GM19372 (cell line): ENCODE measurements at regions not wholly inside any gene's neighbourhood (a gene's known extent, or its start where the extent isn't known, plus 50 kb on each side); places are given as distances from the start of the nearest gene placed in this dataset.

Experiments
- ATAC-seq: cut with Tn5 transposase; IDR thresholded peaks from one replicate; pipeline ENCODE4 v1.9.1; 2021; ENCODE audit warnings: mild to moderate bottlenecking, low read depth, moderate library complexity; ENCODE audit not compliant: unreplicated experiment

DNA sequence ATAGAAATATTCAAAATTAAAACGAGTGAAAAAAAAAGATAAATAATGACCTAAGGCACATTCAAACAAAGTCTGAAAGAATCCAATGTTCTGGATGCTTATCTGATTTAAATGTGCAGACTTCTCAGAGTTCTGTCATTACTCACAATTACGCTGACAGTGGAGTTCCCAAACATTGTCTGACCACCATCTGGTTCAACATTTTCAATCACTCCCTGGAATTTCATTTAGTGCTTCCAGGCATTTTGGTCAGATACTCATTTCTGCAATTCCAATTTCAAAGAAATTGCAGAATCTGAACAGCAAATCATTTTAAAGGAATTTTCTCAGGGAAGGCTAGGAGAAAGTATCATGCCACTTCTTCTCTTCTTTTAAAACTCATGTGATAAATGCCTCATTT is 398.2 kb upstream of the PDE3A start:
- ATAC-seq, result no peak

DNA sequence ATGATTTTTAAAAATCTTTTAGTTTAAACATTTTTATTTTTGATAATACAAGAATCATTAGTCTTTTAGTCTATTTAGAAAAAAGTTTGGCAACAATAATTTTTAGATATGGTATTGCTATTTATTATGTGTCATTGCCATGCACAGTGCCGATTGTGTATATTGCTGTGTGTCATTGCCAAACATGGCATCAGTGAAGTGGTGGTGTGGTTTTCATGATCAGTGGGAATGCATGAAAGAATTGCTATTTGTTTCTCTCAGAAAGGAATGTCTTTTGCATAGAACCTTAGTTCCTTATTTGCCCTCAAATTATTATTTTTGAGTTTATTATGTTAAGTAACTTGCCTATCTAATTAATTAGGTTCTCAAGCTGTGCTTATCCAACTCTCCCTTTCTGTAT is 397.5 kb upstream of the PDE3A start:
- no peak for ATAC-seq

DNA sequence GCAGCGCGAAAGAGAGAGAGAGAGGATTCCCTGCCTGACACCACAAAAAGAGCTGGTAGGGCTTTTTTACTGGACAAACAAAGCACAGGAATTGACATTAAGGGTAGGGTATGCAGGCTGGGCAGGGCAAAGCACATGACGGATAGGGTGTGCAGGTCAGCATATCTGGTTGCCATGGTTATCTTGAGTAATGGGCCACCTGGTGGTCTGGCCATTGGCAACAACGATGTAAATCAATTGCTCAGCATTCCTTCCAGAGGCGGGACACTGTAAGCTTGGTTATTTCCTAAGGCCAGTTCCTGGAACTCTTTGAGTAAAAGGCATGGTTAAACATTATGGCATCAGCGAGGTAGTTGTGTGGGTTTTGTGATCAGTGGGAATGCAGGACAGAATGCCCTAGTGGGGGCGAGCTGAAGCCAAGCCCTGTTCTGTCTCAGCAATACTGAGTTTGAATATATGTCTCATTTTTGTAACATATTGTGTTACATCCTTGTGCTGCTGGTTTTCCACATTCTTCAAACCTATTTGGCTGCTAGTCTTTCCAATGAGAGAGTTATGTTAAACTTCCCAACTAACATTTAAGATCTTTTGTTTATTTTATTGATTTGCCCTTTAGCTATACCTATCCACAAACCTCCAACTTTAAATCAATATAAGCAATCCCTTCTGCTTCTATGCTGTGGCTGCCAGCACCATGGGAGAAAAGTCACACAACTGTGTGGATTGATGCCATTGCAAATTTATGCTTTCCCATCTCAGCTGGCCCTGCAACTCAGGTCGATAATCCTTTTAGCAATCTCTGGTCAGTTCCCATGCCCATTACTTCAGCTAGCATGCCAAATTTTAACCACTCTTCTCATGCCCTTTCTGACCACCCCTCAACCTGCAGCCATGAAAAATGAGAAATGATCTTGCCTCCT is 396.7 kb upstream of the PDE3A start:
- no peak for ATAC-seq

DNA sequence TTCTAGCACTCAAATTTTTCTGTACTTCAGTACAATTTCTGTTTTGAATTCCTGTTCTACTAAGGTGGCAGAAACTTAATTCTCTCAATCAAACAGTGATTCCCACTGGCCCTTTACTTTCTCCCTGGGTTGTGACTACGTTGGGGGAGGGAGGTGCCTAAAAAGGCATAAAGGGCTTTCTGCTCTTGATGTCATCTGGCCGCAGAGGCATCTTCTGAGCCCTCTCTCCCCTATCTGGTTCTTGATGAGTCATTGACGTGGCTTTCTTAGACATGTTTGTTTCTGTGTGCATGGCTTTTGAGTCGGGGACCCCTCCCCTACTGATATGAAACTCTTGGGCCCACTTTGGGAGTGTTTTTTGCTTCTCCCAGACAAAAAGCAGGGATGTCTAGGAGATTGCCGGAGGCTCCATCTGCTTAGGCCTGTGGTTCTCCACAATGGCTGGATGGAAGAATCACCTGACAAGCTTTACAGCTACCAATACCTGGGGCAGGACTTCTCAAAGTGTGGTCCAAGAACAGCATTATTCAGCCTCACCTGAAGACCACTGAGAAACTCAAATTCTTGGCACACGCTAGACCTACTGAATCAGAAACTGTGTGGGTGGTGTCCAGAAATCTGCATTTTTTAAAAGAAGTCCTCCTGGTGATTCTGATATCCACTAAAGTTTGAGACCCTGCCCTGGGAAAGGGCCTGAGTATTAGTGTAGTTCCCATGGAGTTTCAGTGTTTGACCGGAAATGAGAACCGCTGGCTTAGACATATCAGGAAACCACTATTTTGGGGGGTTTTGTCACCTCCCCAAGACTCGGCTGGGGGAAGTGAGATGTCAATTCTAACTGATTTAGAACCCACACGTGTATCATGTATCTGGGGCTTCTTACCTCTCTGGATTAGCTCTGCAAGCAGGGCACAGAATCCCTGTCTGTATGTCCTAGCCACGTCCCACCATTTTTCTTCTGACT is 395.7 kb upstream of the PDE3A start:
- no peak for ATAC-seq

DNA sequence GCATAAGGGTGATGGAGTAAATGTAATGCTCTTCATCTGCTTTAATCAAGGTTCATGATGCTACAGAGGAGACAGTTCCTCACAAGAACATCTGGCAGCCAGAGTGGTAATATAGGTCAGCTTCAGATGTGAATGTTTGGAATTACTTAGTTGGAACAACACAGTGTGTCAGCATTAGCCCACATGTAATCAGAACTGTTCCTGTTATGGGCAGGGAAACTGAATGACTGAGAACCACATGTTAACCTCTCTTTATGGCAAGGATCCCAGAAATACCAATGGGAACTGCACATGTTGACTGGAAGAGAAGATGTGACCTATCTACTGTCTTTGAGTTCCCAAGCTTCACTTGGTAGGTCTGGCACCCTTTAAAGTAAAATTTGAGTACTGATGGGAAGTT is 390.1 kb upstream of the PDE3A start:
- no peak for ATAC-seq

DNA sequence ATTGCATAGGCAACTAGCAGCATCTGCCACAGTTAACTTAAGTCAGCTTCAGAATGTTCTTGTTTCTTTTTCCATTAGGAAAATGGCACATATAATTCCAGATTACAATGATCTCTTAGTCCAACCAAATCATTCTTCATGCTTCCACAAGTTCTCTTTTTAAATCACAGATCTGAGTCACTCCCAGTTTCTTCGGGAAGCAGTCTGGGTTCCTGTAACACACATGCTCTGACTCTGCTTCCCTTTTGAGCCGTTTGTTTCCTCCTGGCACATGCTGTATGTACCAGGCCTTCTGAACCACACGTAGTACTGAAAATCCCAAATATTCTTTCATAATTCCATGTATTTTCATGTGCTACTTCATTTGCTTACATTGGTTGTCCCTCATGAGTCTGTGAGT is 388.8 kb upstream of the PDE3A start:
- ATAC-seq, result no peak

DNA sequence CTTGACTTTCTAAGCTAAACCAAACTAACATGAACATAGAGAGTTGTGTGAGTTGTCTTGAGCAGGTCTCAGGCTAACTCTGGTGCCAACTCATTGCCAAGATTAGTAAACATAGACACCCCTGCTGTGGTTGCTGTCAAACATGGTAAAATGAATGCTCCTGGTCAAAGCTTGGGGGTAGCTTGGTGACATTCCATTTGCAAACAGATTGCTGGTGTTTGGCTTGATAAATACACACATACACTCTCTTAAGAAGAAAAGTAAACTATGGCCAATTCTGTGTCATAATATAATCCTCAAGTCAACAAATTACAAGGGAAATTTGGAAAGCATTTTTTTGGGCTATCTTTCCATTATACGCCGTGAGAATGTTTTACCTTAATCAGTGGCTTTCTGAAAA is 386.4 kb upstream of the PDE3A start:
- no peak for ATAC-seq

DNA sequence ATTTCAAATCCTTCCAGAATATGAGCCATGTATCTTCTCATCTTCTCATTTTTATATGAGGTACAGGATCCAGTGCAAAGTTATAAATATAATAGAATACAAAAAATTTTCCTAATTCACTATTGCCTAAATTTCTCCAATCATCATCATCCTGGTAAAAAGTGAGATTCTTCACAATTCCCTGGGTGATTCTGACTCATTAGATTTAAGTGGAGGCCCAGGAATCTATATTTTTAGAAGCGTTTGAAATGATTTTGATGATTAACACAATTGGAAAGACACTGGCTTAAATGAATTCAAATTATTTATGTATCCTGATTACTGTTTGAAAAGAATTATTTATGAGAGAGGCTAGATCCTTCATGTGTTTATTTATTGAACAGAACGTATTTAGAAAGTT is 380.3 kb upstream of the PDE3A start:
- ATAC-seq, result no peak

DNA sequence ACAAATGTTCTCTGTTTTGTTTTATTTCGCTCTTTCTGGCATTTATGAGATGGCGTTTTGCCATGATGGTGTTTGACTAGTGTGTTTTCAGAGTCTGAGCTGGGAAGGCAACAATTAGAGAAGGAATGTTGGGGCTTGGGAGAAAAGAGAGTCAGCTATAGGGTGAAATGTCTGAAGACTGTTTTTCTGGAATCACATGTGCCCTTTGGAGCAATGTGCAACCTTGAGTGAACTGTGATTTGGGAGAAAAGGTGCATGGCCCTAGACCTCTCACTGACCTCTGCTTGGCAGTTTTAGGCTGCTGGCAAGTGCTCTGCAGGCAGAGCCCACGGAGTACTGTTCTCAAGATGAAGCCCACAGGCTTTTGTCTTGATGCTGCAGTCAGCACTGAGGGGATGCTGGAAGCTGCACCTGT is 379.9 kb upstream of the PDE3A start:
- ATAC-seq, result no peak

DNA sequence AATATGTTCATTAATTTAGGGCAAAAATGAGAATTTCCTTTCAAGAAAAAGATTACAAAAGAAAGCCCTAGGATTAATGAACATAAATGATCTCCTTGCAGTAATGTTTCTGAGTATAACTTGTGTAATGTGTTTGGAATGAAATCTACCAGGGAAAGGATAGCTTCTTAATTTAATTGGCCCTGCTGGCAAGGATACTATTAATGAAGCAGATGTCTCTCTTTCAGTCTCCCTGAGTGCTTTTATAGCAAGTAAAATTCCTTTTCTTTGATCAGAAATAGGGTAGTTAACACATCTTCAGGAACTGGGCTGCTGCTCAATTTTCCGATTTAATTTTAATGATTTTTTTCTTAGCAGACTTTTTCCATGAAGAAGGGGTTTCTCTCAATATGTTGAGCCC is 379.4 kb upstream of the PDE3A start:
- ATAC-seq, result no peak

DNA sequence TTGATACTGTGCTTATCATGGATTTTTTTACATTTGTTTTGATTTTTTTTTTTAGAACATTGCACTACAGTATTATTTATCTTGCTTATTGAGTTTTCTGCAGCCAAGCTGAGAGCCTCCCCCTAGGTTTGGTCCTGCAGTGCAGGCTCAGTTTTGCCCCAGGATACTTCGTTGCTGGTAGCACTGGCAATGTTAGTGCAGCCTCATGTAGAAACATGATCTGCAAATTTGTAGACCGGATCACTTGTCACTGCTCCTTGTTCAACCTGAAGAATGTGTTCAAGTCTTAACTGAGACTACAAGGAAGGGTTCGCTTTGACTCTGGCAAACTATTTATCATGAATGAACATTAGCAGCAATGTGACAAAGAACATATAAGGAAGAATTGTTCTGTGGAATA is 377.2 kb upstream of the PDE3A start:
- ATAC-seq, result no peak

DNA sequence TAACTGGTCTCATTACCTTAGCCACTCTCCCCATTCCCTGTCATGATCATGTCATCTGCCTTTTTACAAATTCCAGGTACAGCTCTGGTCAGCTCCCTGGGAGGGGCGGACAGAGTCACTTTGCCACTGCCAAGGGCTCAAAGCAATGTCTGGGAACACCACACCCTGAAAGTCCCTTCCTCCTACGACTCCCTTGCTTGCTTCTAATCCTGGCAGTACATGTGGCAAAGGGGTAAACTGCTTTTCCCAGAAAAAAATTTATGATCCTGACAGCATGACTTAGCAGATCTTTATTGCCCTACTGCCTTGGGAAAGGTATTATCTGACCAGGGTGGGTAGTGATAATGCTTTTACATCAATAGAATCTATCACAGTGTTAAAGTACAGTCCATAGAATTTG is 376.0 kb upstream of the PDE3A start:
- ATAC-seq, result no peak

DNA sequence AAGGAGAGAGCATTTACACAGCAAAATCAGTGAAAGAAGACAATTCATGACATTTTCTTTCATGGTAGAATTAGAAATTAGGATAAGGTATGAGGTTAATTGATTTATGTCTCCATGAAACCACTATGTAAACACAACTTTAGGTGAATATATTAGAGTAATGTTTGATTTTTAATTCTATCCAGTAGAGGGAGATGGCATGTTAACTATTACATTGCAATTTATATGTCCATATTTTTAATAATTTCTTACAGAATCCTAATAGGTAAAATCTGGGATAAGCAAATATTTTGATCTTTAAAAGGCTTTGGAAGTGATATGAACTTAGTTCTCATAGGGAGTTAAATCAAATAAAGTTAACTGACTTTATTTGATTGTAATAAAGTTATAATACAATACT is 373.4 kb upstream of the PDE3A start:
- no peak for ATAC-seq

DNA sequence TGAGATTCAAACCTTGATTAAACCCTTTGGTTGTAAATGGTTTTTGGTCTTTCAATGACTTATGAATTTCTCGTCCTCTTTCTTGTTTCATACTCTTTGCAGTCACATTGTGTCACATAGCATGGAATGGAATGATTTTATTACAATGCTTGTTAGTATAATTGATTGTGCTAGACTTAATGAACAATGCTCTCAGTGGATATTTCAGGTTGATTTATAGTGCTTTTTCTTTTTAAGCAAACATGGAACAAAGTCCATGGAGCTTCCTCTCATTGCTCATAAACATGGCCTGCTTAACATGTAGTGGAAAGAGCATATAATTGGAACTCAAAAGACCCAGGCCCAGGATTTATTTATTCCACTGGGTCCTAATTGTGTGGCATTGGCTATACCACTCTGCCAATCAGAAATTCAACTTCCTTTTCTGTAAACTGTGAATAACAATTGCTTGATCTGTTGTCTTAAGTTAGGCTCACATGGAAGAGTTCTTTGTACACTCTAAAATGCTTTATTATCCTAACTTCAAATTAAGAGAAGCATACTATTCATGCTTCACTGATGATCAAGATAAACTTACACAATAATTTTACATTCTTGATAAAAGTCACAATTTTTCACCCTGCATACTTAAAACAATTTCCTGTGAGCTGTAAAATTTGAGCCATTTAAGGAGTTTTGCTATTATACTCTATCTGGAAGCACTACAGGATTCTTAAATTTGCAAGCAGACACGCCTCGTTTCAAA is 370.5 kb upstream of the PDE3A start:
- no peak for ATAC-seq

DNA sequence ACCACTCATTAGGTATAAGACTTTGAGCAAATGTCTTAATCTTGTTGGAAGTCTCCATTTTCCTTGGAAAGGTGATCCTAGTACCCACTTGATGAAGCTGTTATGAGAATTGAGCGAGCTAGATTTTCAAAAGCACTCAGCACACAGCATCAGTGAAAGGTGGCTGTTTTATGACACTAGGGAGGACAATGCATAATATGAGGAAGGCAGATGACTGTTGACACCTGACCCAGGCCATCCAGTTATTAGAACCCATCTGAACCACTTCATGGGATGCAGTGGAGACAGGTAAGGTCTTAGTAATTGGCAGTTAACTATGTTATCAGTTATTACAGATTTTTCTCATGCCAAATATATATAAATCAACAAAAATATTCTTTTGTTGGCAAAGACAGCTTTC is 369.9 kb upstream of the PDE3A start:
- no peak for ATAC-seq

DNA sequence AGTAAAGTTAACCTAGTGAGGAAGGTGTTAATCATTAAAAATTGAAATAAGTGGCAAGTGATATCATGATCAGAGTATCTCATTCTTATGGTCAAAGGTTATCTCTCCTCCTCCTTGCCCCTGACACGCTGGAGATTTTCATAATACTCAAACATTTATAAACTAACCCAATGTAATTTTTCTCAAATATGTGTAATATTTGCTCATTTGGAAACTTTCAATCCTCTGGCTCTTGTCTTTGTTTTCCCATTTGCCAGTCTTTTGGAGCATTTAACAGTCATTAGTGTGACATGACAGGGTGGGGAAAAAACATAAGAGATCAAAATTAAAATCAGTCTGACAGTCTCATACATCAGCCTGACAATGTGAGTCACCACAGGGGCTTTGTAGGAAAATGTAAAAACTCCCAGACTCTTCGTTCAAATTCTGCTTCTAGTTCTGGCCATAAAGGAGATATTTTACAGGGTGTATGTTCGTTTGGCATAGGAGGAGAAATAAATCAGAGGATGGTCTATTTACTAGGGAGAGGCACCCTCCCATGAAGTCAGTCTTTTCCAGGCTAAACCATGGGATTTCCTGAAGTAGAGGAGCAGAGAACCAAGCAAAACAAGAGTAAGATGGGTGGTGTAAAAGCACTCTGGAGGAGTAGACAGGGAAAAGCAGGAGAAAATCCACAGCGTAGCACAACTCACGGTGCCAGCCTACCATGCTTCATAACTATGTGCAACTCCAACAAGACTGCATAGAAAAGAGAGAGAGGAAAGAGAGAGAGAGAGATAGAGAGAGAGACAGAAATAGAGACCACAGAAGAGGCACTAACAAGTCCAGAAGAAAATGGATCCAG is 369.2 kb upstream of the PDE3A start:
- ATAC-seq, result no peak

DNA sequence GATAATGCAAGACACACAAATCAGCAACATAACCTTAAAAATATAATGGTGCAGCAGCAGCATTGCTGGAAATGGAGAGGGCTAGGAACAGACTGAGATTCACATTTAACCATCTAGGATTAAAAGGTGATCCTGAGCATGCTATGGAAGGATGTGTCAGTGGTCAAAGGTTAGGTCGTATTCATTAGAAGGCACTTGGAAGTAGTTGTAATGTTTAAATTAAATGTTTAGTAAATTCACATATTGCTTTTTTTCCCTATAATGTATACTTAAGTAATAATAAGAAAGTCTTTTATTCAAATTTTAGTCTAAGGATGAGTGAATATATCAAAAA is 368.6 kb upstream of the PDE3A start:
- no peak for ATAC-seq

DNA sequence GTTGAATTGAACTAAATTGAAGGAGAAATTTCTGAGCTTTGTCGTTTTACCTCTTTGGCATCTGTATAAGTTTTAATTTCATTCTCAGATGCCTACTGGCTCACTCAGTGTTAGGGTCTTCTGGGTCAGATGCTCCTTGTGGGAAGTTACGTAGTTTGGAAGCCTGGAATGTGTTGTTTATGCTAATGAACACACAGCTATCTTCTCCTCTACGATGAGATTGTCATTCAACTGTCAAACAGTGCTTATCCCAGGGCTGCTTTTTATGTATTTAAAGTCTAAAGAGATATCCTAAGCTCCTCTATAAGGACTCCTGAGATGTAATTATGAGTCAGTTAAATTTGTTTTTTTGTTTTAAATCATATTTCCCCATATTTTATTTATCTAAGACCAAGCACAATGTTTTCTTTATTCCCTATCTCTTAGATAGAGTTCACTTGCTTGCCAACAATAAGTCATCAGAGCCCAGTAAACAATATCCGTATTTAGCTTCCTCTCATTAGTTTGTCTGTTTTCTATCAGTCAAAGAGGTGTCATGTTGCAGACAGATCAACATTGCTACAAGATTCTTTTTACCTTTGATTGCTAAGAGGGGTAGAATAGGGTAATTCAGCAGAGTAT is 368.0 kb upstream of the PDE3A start:
- ATAC-seq, result no peak

DNA sequence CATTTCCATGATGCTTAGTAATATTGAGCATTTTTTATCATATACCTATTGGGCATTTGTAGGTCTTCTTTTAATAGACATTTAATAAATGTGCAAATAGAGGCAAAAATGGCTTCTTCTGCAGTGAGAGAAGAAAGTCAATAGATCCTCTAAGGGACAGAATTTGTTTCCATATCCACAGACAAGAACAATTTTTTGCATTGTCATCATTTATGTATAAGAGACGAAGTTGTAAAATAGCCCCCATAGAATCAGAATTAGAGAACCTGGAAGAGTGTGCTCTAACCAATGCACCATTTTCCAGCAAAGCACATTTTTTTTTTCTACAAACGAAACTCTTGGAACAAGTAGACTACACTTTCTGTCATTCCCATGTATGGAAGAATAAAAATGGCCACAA is 365.1 kb upstream of the PDE3A start:
- no peak for ATAC-seq

DNA sequence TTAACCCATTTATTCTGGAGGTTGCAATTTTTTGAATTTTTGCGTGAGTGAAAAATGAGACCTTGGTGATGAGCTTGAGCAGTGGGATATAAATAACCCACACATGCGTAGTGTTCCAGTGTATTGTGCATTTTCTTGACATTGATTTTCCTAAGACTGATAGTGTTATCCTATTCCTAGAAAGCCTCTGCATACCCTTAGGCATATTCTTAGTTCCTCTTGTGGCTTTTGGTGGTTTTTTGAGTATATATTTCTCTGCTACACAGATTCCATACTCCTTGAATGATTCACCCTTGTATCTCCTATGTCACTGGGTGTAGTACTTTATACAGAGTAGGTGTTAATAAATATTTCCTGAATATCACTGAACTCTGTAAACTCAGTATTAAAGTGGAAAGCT is 363.4 kb upstream of the PDE3A start:
- ATAC-seq, result no peak
